HEK293 (cell line): ENCODE measurements at regions not wholly inside any gene's neighbourhood (a gene's known extent, or its start where the extent isn't known, plus 50 kb on each side); places are given as distances from the start of the nearest gene placed in this dataset.

ENCODE experiments used
- CTCF ChIA-PET: fragments of 350-600 bp; formaldehyde crosslinking; extraction: SDS; loops from one replicate; lab custom pipeline; 2021; ENCODE audit warnings: antibody characterized with exemption; lab: Yijun Ruan, JAX
- POLR2A ChIA-PET: fragments of 300-600 bp; formaldehyde crosslinking; extraction: SDS; loops from one replicate; lab custom pipeline; 2020; ENCODE audit warnings: antibody characterized with exemption, inconsistent platforms; lab: Yijun Ruan, JAX
- H3K27ac ChIP-seq: fragments of 200-500 bp; sonication (Bioruptor generic); 2 replicates; pipeline ENCODE4 v1.5.1; 2014; ENCODE audit warnings: low read depth, low read length, control low read depth, inconsistent platforms; ENCODE audit errors: extremely low read depth
- H3K36me3 ChIP-seq, 2 experiments: fragments of 200-500 bp in 1 of 2; sonication (Bioruptor generic) in 1 of 2; 1 replicate in 1 of 2; 2 replicates in 1 of 2; pipeline ENCODE4 v1.5.1; 2014 to 2017; ENCODE audit warnings: inconsistent platforms in 2 of 2, low read length in 2 of 2; ENCODE audit not compliant: control insufficient read depth in 2 of 2, insufficient read depth in 1 of 2
- H3K4me1 ChIP-seq: fragments of 200-500 bp; sonication (Bioruptor generic); 2 replicates; pipeline ENCODE4 v1.5.1; 2014; ENCODE audit warnings: mild to moderate bottlenecking, low read length, inconsistent platforms; ENCODE audit not compliant: control insufficient read depth, insufficient read depth
- H3K4me3 ChIP-seq: 2 replicates; pipeline ENCODE4 v1.5.1; 2011; ENCODE audit warnings: low read depth, mild to moderate bottlenecking, control low read depth, low read length, moderate library complexity
- H3K9me3 ChIP-seq: fragments of 200-500 bp; sonication (Bioruptor generic); 2 replicates; pipeline ENCODE4 v1.5.1; 2014; ENCODE audit warnings: low read depth, low read length, inconsistent platforms; ENCODE audit not compliant: control insufficient read depth, insufficient read depth
- HIC1 ChIP-seq: fragments of 450-650 bp; formaldehyde crosslinking; IDR thresholded peaks from 2 replicates; pipeline ENCODE4 v1.5.1; 2016; ENCODE audit warnings: missing biosample characterization, missing genetic modification characterization
- MZF1 ChIP-seq: fragments of 450-650 bp; formaldehyde crosslinking; IDR thresholded peaks from 2 replicates; pipeline ENCODE4 v1.5.1; 2017; ENCODE audit warnings: missing biosample characterization, missing genetic modification characterization, borderline replicate concordance
- PRDM4 ChIP-seq: fragments of 450-650 bp; formaldehyde crosslinking; IDR thresholded peaks from 2 replicates; pipeline ENCODE4 v1.5.1; 2017; ENCODE audit warnings: missing biosample characterization, missing genetic modification characterization
- REPIN1 ChIP-seq: fragments of 450-650 bp; formaldehyde crosslinking; IDR thresholded peaks from 2 replicates; pipeline ENCODE4 v1.5.1; 2017; ENCODE audit warnings: missing biosample characterization, missing genetic modification characterization, low read depth
- ZNF132 ChIP-seq: fragments of 450-650 bp; formaldehyde crosslinking; IDR thresholded peaks from 2 replicates; pipeline ENCODE4 v1.5.1; 2017; ENCODE audit warnings: missing biosample characterization, missing genetic modification characterization, borderline replicate concordance
- ZNF155 ChIP-seq: fragments of 450-650 bp; formaldehyde crosslinking; IDR thresholded peaks from 2 replicates; pipeline ENCODE4 v1.5.1; 2016; ENCODE audit warnings: missing biosample characterization, missing genetic modification characterization
- ZNF416 ChIP-seq: fragments of 450-650 bp; formaldehyde crosslinking; IDR thresholded peaks from 2 replicates; pipeline ENCODE4 v1.5.1; 2016; ENCODE audit warnings: missing biosample characterization, missing genetic modification characterization
- ZNF571 ChIP-seq: fragments of 450-650 bp; formaldehyde crosslinking; IDR thresholded peaks from 2 replicates; pipeline ENCODE4 v1.5.0; 2017; ENCODE audit warnings: missing biosample characterization, missing genetic modification characterization
- ZNF654 ChIP-seq: fragments of 450-650 bp; formaldehyde crosslinking; IDR thresholded peaks from 2 replicates; pipeline ENCODE4 v1.5.1; 2016; ENCODE audit warnings: low read depth, missing biosample characterization, missing genetic modification characterization
- ZNF670 ChIP-seq: fragments of 450-650 bp; formaldehyde crosslinking; IDR thresholded peaks from 2 replicates; pipeline ENCODE4 v1.5.1; 2016; ENCODE audit warnings: missing biosample characterization, missing genetic modification characterization, low read depth
- ZNF830 ChIP-seq: fragments of 450-650 bp; IDR thresholded peaks from 2 replicates; pipeline ENCODE4 v1.5.0; 2018; ENCODE audit warnings: missing biosample characterization, missing genetic modification characterization, low read depth, mild to moderate bottlenecking, moderate library complexity
- ZSCAN16 ChIP-seq: fragments of 450-650 bp; formaldehyde crosslinking; IDR thresholded peaks from 2 replicates; pipeline ENCODE4 v1.5.1; 2016; ENCODE audit warnings: missing biosample characterization, missing genetic modification characterization
- TF ChIP-seq, protein P1 (sequence below): fragments of 450-650 bp; formaldehyde crosslinking; IDR thresholded peaks from 2 replicates; pipeline ENCODE4 v1.5.1; 2017; ENCODE audit warnings: missing biosample characterization, missing genetic modification characterization
- TF ChIP-seq, protein P2 (sequence below): fragments of 450-650 bp; formaldehyde crosslinking; IDR thresholded peaks from 2 replicates; pipeline ENCODE4 v1.5.1; 2017; ENCODE audit warnings: missing biosample characterization, mild to moderate bottlenecking, missing genetic modification characterization, moderate library complexity
- TF ChIP-seq, protein P3 (sequence below): fragments of 450-650 bp; formaldehyde crosslinking; IDR thresholded peaks from 2 replicates; pipeline ENCODE4 v1.5.1; 2016; ENCODE audit warnings: missing biosample characterization, missing genetic modification characterization
- TF ChIP-seq, protein P4 (sequence below): fragments of 450-650 bp; IDR thresholded peaks from 2 replicates; pipeline ENCODE4 v1.5.1; 2018; ENCODE audit warnings: missing biosample characterization, mild to moderate bottlenecking, missing genetic modification characterization
- TF ChIP-seq, protein P5 (sequence below): fragments of 450-650 bp; formaldehyde crosslinking; conservative IDR thresholded peaks from 2 replicates; pipeline ENCODE4 v1.5.1; 2016; ENCODE audit warnings: low read depth, missing biosample characterization, missing genetic modification characterization
- TF ChIP-seq, protein P6 (sequence below): fragments of 450-650 bp; formaldehyde crosslinking; IDR thresholded peaks from 2 replicates; pipeline ENCODE4 v1.5.1; 2016; ENCODE audit warnings: missing biosample characterization, missing genetic modification characterization

DNA sequence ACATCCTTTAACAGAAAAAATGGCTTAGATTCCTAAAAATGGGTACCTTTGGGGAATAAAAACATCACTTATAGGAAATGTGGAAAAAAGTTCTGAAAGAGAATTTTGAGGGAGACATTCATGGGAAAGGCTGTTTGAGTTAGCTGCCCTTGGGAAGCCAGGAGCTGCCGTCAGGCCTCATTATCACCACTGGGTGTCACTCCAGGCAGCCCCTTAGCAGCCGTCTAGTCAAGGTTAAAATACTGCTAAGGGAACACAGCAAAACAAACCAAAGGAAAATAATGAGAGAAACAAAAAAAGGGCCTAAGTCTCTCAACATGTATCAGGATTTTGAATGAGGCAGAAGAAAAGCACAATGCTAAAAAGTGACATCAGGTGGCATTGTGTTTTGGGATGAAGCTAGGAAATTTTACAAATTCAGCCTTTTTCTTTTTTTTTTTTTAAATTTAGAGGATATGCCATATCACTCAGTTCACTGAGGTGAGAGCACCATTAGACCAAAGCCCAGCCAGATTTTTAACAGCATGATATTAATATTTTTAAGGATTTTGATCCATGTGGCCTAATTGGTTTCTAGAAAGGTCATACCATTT, 235.3 kb downstream of the GPAT3 start:
- H3K36me3 ChIP-seq, result no peaks in the 10 kb centered on the region
- H3K4me3 ChIP-seq, result no peak overlapping the region
- ChIA-PET POLR2A (no interaction called here), CTCF (interaction anchor here (0.6 to 2.1 kb wide), 13 partner anchors 8 to 1442 kb away, joined by 3 to 8 read pairs (median 4); no protein-coding TSS in a partner anchor)
- H3K4me1 ChIP-seq, result no peaks in the 10 kb centered on the region
- no peak overlapping the region for H3K27ac ChIP-seq
- no peaks in the 10 kb centered on the region for H3K9me3 ChIP-seq
- TF ChIP-seq, protein P1, sequence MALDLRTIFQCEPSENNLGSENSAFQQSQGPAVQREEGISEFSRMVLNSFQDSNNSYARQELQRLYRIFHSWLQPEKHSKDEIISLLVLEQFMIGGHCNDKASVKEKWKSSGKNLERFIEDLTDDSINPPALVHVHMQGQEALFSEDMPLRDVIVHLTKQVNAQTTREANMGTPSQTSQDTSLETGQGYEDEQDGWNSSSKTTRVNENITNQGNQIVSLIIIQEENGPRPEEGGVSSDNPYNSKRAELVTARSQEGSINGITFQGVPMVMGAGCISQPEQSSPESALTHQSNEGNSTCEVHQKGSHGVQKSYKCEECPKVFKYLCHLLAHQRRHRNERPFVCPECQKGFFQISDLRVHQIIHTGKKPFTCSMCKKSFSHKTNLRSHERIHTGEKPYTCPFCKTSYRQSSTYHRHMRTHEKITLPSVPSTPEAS (tag by site-specific recombination), result no peak
- no peak for TF ChIP-seq PRDM4 (tag by site-specific recombination)
- peak; percentile 28; the same call in 1 of the 2 replicates for TF ChIP-seq ZNF654 (tag by site-specific recombination)

GRCh38 chr4:83768146-83768545, 232.2 kb downstream of the GPAT3 start:
- ChIA-PET CTCF (interaction anchor here (0.7 kb wide), 1 partner anchor 1547 kb away, joined by 3 read pairs; no protein-coding TSS in a partner anchor), POLR2A (no interaction called here)
- no peaks in the 10 kb centered on the region for H3K36me3 ChIP-seq
- H3K4me1 ChIP-seq, result no peaks in the 10 kb centered on the region
- no peak overlapping the region for H3K4me3 ChIP-seq
- H3K9me3 ChIP-seq, result no peaks in the 10 kb centered on the region
- H3K27ac ChIP-seq, result no peak overlapping the region
- TF ChIP-seq ZSCAN16, result no peak
- no peak for TF ChIP-seq ZNF571 (tag by site-specific recombination)
- TF ChIP-seq ZNF132 (tag by site-specific recombination), result no peak
- TF ChIP-seq MZF1 (tag by site-specific recombination), result no peak
- TF ChIP-seq ZNF830, result no peak
- no peak for TF ChIP-seq REPIN1 (tag by site-specific recombination)
- no peak for TF ChIP-seq HIC1 (tag by site-specific recombination)
- TF ChIP-seq, protein P2, sequence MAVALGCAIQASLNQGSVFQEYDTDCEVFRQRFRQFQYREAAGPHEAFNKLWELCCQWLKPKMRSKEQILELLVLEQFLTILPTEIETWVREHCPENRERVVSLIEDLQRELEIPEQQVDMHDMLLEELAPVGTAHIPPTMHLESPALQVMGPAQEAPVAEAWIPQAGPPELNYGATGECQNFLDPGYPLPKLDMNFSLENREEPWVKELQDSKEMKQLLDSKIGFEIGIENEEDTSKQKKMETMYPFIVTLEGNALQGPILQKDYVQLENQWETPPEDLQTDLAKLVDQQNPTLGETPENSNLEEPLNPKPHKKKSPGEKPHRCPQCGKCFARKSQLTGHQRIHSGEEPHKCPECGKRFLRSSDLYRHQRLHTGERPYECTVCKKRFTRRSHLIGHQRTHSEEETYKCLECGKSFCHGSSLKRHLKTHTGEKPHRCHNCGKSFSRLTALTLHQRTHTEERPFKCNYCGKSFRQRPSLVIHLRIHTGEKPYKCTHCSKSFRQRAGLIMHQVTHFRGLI (tag by site-specific recombination), result no peak
- TF ChIP-seq ZNF654 (tag by site-specific recombination), result no peak
- TF ChIP-seq ZNF670 (tag by site-specific recombination), result no peak
- TF ChIP-seq, protein P3, sequence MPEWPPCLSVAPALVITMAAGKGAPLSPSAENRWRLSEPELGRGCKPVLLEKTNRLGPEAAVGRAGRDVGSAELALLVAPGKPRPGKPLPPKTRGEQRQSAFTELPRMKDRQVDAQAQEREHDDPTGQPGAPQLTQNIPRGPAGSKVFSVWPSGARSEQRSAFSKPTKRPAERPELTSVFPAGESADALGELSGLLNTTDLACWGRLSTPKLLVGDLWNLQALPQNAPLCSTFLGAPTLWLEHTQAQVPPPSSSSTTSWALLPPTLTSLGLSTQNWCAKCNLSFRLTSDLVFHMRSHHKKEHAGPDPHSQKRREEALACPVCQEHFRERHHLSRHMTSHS (tag by site-specific recombination), result no peak
- no peak for TF ChIP-seq ZNF416 (tag by site-specific recombination)
- TF ChIP-seq, protein P4, sequence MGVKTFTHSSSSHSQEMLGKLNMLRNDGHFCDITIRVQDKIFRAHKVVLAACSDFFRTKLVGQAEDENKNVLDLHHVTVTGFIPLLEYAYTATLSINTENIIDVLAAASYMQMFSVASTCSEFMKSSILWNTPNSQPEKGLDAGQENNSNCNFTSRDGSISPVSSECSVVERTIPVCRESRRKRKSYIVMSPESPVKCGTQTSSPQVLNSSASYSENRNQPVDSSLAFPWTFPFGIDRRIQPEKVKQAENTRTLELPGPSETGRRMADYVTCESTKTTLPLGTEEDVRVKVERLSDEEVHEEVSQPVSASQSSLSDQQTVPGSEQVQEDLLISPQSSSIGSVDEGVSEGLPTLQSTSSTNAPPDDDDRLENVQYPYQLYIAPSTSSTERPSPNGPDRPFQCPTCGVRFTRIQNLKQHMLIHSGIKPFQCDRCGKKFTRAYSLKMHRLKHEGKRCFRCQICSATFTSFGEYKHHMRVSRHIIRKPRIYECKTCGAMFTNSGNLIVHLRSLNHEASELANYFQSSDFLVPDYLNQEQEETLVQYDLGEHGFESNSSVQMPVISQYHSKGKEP (tag by site-specific recombination), result no peak
- TF ChIP-seq, protein P5, sequence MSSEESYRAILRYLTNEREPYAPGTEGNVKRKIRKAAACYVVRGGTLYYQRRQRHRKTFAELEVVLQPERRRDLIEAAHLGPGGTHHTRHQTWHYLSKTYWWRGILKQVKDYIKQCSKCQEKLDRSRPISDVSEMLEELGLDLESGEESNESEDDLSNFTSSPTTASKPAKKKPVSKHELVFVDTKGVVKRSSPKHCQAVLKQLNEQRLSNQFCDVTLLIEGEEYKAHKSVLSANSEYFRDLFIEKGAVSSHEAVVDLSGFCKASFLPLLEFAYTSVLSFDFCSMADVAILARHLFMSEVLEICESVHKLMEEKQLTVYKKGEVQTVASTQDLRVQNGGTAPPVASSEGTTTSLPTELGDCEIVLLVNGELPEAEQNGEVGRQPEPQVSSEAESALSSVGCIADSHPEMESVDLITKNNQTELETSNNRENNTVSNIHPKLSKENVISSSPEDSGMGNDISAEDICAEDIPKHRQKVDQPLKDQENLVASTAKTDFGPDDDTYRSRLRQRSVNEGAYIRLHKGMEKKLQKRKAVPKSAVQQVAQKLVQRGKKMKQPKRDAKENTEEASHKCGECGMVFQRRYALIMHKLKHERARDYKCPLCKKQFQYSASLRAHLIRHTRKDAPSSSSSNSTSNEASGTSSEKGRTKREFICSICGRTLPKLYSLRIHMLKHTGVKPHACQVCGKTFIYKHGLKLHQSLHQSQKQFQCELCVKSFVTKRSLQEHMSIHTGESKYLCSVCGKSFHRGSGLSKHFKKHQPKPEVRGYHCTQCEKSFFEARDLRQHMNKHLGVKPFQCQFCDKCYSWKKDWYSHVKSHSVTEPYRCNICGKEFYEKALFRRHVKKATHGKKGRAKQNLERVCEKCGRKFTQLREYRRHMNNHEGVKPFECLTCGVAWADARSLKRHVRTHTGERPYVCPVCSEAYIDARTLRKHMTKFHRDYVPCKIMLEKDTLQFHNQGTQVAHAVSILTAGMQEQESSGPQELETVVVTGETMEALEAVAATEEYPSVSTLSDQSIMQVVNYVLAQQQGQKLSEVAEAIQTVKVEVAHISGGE (tag by site-specific recombination), result no peak
- TF ChIP-seq, protein P6, sequence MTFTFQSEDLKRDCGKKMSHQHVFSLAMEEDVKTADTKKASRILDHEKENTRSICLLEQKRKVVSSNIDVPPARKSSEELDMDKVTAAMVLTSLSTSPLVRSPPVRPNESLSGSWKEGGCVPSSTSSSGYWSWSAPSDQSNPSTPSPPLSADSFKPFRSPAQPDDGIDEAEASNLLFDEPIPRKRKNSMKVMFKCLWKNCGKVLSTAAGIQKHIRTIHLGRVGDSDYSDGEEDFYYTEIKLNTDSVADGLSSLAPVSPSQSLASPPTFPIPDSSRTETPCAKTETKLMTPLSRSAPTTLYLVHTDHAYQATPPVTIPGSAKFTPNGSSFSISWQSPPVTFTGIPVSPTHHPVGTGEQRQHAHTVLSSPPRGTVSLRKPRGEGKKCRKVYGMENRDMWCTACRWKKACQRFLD (tag by site-specific recombination), result no peak
- no peak for TF ChIP-seq ZNF155 (tag by site-specific recombination)
